ENCODE measurements at regions not wholly inside any gene's neighbourhood (a gene's known extent, or its start where the extent isn't known, plus 50 kb on each side); places are given as distances from the start of the nearest gene placed in this dataset.

GRCh38 chr6:14735956-14736486 is 509.8 kb upstream of the JARID2 start:
- Histone ChIP-seq H2BK20ac (ENCODE audit: low read depth, low read length, poor library complexity, severe bottlenecking) (no peak overlapping the region), H2AK5ac (ENCODE audit: insufficient read length, low read length) (no peak overlapping the region), H2BK15ac (ENCODE audit: low read depth, low read length) (no peak overlapping the region), H4K91ac (ENCODE audit: insufficient read length, low read depth, low read length) (no peak overlapping the region), H3K4me1 (ENCODE audit: insufficient read depth, low read length) (peaks cover 12% of the 10 kb centered on the region), H2BK120ac (ENCODE audit: low read depth, low read length, poor library complexity, severe bottlenecking) (no peak overlapping the region), H3K9ac (ENCODE audit: extremely low read depth, insufficient read length, low read length) (no peak overlapping the region), H2BK12ac (ENCODE audit: insufficient read length, low read depth, low read length) (no peak overlapping the region), H3K23ac (ENCODE audit: insufficient read length, low read depth, low read length) (no peak overlapping the region), H3K56ac (ENCODE audit: insufficient read length, low read depth, low read length) (no peak overlapping the region), H4K8ac (replicated peaks; ENCODE audit: insufficient read length, low read depth, low read length) (no peak overlapping the region), H3K14ac (ENCODE audit: insufficient read depth, low read length) (no peak overlapping the region), H3K79me2 (ENCODE audit: insufficient read depth, low read length) (no peaks in the 10 kb centered on the region), H3K18ac (ENCODE audit: insufficient read length, low read depth, low read length) (no peak overlapping the region), H3K9me3 (ENCODE audit: control insufficient read depth, low read depth, low read length) (no peaks in the 10 kb centered on the region), H3K27me3 (ENCODE audit: insufficient read depth, low read length) (no peaks in the 10 kb centered on the region), H2AFZ (ENCODE audit: low read length) (no peak overlapping the region), H4K5ac (ENCODE audit: insufficient read length, low read depth, low read length) (no peak overlapping the region), H3T11ph (ENCODE audit: low read length) (no peak overlapping the region), H3K79me1 (ENCODE audit: insufficient read depth, low read depth, low read length, poor library complexity, severe bottlenecking) (no peaks in the 10 kb centered on the region), H3K4me2 (ENCODE audit: insufficient read depth, insufficient read length, low read length) (no peak overlapping the region), H2BK5ac (ENCODE audit: insufficient read length, low read length) (no peak overlapping the region), H3K23me2 (ENCODE audit: insufficient read length, low read depth, low read length, poor library complexity, severe bottlenecking) (no peaks in the 10 kb centered on the region), H3K4ac (ENCODE audit: low read depth, low read length) (no peak overlapping the region), H3K27ac (ENCODE audit: insufficient read length, low read depth, low read length) (no peak overlapping the region), H4K20me1 (ENCODE audit: control insufficient read depth, insufficient read depth, insufficient read length) (no peaks in the 10 kb centered on the region)
- TF ChIP-seq, protein P1, sequence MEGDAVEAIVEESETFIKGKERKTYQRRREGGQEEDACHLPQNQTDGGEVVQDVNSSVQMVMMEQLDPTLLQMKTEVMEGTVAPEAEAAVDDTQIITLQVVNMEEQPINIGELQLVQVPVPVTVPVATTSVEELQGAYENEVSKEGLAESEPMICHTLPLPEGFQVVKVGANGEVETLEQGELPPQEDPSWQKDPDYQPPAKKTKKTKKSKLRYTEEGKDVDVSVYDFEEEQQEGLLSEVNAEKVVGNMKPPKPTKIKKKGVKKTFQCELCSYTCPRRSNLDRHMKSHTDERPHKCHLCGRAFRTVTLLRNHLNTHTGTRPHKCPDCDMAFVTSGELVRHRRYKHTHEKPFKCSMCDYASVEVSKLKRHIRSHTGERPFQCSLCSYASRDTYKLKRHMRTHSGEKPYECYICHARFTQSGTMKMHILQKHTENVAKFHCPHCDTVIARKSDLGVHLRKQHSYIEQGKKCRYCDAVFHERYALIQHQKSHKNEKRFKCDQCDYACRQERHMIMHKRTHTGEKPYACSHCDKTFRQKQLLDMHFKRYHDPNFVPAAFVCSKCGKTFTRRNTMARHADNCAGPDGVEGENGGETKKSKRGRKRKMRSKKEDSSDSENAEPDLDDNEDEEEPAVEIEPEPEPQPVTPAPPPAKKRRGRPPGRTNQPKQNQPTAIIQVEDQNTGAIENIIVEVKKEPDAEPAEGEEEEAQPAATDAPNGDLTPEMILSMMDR (conservative IDR thresholded peaks at IDR 0.05): no peak
- no CpG with 5 or more reads among the region's 1 CpG for WGBS (ENCODE audit: extremely low coverage, insufficient read length, low lambda C conversion rate)
- DNase-seq: no peak
- H3K4me1 Mint-ChIP-seq: peaks cover 19 to 37% of the 10 kb centered on the region in 2 experiments
- H3K27ac Mint-ChIP-seq: no peak overlapping the region
- H3K27me3 Mint-ChIP-seq (ENCODE audit: low read depth): peaks cover 20% of the 10 kb centered on the region
- H3K9me3 Mint-ChIP-seq: no peaks in the 10 kb centered on the region; a peak in 1 of 5 replicates
- no peak overlapping the region for H3K4me3 Mint-ChIP-seq
- H3K36me3 Mint-ChIP-seq (ENCODE audit: insufficient read depth in 1 of 3, low read depth in 3 of 3): peaks cover 0 to 5% (median 3%) of the 10 kb centered on the region in 3 experiments; a peak in 4 of 7 replicates
